ENCODE measurements at regions not wholly inside any gene's neighbourhood (a gene's known extent, or its start where the extent isn't known, plus 50 kb on each side); places are given as distances from the start of the nearest gene placed in this dataset.

DNA sequence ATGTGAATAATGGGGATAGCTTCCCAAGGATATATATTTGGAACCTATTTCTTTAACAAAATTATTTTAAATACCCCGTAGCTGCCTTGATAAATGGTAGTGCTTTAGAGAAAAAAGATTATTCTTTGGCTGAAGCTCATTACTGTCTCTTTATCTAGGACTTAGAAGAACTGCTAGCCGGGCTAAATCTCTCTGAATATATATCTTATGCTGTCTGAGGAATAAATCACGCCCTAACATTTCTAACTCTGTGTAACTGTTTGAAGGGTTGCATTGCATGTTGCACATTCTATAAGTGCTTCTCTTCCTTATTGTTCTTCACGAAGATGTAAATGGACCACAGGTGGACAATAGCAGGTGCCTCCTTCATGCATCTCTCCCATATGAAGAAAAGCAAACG lies 585.0 kb upstream of the ZP4 start:
- no peak overlapping the region for H3T11ph ChIP-seq (ENCODE audit: low read length)
- no peak overlapping the region for H3K9ac ChIP-seq (ENCODE audit: extremely low read depth, insufficient read length, low read length)
- H3K9me3 ChIP-seq (ENCODE audit: control insufficient read depth, low read depth, low read length), result no peaks in the 10 kb centered on the region
- H2BK15ac ChIP-seq (ENCODE audit: low read depth, low read length), result no peak overlapping the region
- H3K79me2 ChIP-seq (ENCODE audit: insufficient read depth, low read length), result peaks cover 4% of the 10 kb centered on the region; the same call in 1 of the 2 replicates
- no peak overlapping the region for H4K5ac ChIP-seq (ENCODE audit: insufficient read length, low read depth, low read length)
- Mint-ChIP-seq H3K36me3 (ENCODE audit: insufficient read depth in 1 of 3, low read depth in 3 of 3) (peaks cover 7 to 12% (median 10%) of the 10 kb centered on the region in 3 experiments), H3K27me3 (ENCODE audit: low read depth) (no peaks in the 10 kb centered on the region), H3K9me3 (no peaks in the 10 kb centered on the region), H3K27ac (no peak overlapping the region), H3K4me3 (no peak overlapping the region), H3K4me1 (peaks cover 8 to 12% of the 10 kb centered on the region in 2 experiments; a peak in 2 of 4 replicates)
- H3K4me2 ChIP-seq (ENCODE audit: insufficient read depth, insufficient read length, low read length), result no peak overlapping the region
- peaks cover 2% of the 10 kb centered on the region; the same call in 1 of the 2 replicates for H3K4me1 ChIP-seq (ENCODE audit: insufficient read depth, low read length)
- no peak overlapping the region for H2BK120ac ChIP-seq (ENCODE audit: low read depth, low read length, poor library complexity, severe bottlenecking)
- H2BK12ac ChIP-seq (ENCODE audit: insufficient read length, low read depth, low read length), result no peak overlapping the region
- no peak overlapping the region for H2BK5ac ChIP-seq (ENCODE audit: insufficient read length, low read length)
- H3K4ac ChIP-seq (ENCODE audit: low read depth, low read length), result no peak overlapping the region
- H3K79me1 ChIP-seq (ENCODE audit: insufficient read depth, low read depth, low read length, poor library complexity, severe bottlenecking), result no peaks in the 10 kb centered on the region
- H2AK5ac ChIP-seq (ENCODE audit: insufficient read length, low read length), result no peak overlapping the region
- H2BK20ac ChIP-seq (ENCODE audit: low read depth, low read length, poor library complexity, severe bottlenecking), result no peak overlapping the region
- H4K8ac ChIP-seq (replicated peaks; ENCODE audit: insufficient read length, low read depth, low read length), result no peak overlapping the region
- H4K91ac ChIP-seq (ENCODE audit: insufficient read length, low read depth, low read length), result no peak overlapping the region
- H3K14ac ChIP-seq (ENCODE audit: insufficient read depth, low read length), result no peak overlapping the region
- no peaks in the 10 kb centered on the region for H4K20me1 ChIP-seq (ENCODE audit: control insufficient read depth, insufficient read depth, insufficient read length)
- H3K56ac ChIP-seq (ENCODE audit: insufficient read length, low read depth, low read length), result no peak overlapping the region
- H3K23ac ChIP-seq (ENCODE audit: insufficient read length, low read depth, low read length), result no peak overlapping the region
- no peak overlapping the region for H2AFZ ChIP-seq (ENCODE audit: low read length)
- TF ChIP-seq CTCF (conservative IDR thresholded peaks at IDR 0.05), result no peak
- WGBS (ENCODE audit: extremely low coverage, insufficient read length, low lambda C conversion rate), result no CpG with 5 or more reads among the region's 5 CpGs
- no peak for DNase-seq
- H3K18ac ChIP-seq (ENCODE audit: insufficient read length, low read depth, low read length), result no peak overlapping the region
- H3K23me2 ChIP-seq (ENCODE audit: insufficient read length, low read depth, low read length, poor library complexity, severe bottlenecking), result no peaks in the 10 kb centered on the region
- H3K27me3 ChIP-seq (ENCODE audit: insufficient read depth, low read length), result no peaks in the 10 kb centered on the region; the same call in 1 of the 2 replicates
- no peak overlapping the region for H3K27ac ChIP-seq (ENCODE audit: insufficient read length, low read depth, low read length)
